Omental fat pad (tissue), 3 donors: ENCODE measurements at regions not wholly inside any gene's neighbourhood (a gene's known extent, or its start where the extent isn't known, plus 50 kb on each side); places are given as distances from the start of the nearest gene placed in this dataset.

Experiments used
- ATAC-seq: fragments of 150-250 bp; one replicate; pipeline ENCODE4 v1.9.1; 2016; ENCODE audit warnings: mild to moderate bottlenecking, moderate library complexity; ENCODE audit not compliant: low FRiP score
- DNase-seq: peaks from one replicate; pipeline ENCODE4 v3.0.0-alpha.2; 2019; ENCODE audit warnings: low spot score
- CTCF ChIP-seq, 3 donors: fragments of 450-650 bp; IDR thresholded peaks; one replicate each; pipeline ENCODE4 v1.5.1; 2016 to 2017; ENCODE audit warnings: antibody characterized with exemption in 3 of 3, mild to moderate bottlenecking in 3 of 3, moderate library complexity in 2 of 3

GRCh38 chr5:156120777-156121176 is 206.2 kb upstream of the SGCD start:
- DNase-seq, result no peak

GRCh38 chr5:156121234-156121633 is 205.7 kb upstream of the SGCD start:
- DNase-seq, result no peak
- TF ChIP-seq CTCF (IDR thresholded peaks at IDR 0.05), result no peak

More at GRCh38 chr5:156120777-156121176, 206.2 kb upstream of the SGCD start:
- ATAC-seq, result no peak
- no peak for TF ChIP-seq CTCF (IDR thresholded peaks at IDR 0.05)

GRCh38 chr5:156121882-156122281 is 205.1 kb upstream of the SGCD start:
- DNase-seq (no peak), ATAC-seq (no peak)
- TF ChIP-seq CTCF (IDR thresholded peaks at IDR 0.05), result no peak

More at GRCh38 chr5:156121234-156121633, 205.7 kb upstream of the SGCD start:
- ATAC-seq, result no peak

GRCh38 chr5:156124708-156125107 is 202.3 kb upstream of the SGCD start:
- DNase-seq (no peak), ATAC-seq (no peak)
- TF ChIP-seq CTCF (IDR thresholded peaks at IDR 0.05), result no peak

- no peak for TF ChIP-seq CTCF (IDR thresholded peaks at IDR 0.05)
- DNase-seq (no peak), ATAC-seq (no peak)
Measured at GRCh38 chr5:156125118-156125517, 201.8 kb upstream of the SGCD start.

- no peak for DNase-seq
- no peak for ATAC-seq
- no peak for TF ChIP-seq CTCF (IDR thresholded peaks at IDR 0.05)
Measured at GRCh38 chr5:156126716-156127115, 200.2 kb upstream of the SGCD start.

- DNase-seq (no peak), ATAC-seq (no peak)
- no peak for TF ChIP-seq CTCF (IDR thresholded peaks at IDR 0.05)
Measured at GRCh38 chr5:156128026-156128425, 198.9 kb upstream of the SGCD start.
